Peyer's patch (tissue), 4 donors: ENCODE measurements at regions not wholly inside any gene's neighbourhood (a gene's known extent, or its start where the extent isn't known, plus 50 kb on each side); places are given as distances from the start of the nearest gene placed in this dataset.
"Not testable (repeated sequence)": the region's sequence is repeated elsewhere in the genome, so short reads cannot be mapped to it uniquely, and the experiment has no call there.

ENCODE experiments used
- DNase-seq, 3 donors: peaks; one replicate each; pipeline ENCODE4 v3.0.0-alpha.2; 2017 to 2019
- H3K27ac ChIP-seq, 4 donors: fragments of 200-600 bp; sonication (generic); one replicate each; pipeline ENCODE4 v1.5.1; 2016 to 2019
- H3K27me3 ChIP-seq, 2 donors: fragments of 200-600 bp; sonication (generic); one replicate each; pipeline ENCODE4 v1.5.1; 2019
- H3K36me3 ChIP-seq, 3 donors: fragments of 200-600 bp; sonication (generic); one replicate each; pipeline ENCODE4 v1.5.1; 2016 to 2019
- H3K4me1 ChIP-seq, 4 donors: fragments of 200-600 bp; sonication (generic); one replicate each; pipeline ENCODE4 v1.5.1; 2016 to 2019
- H3K4me3 ChIP-seq, 4 donors: fragments of 200-600 bp; sonication (generic); 1 replicate in 3 of 4; 2 replicates in 1 of 4; pipeline ENCODE4 v1.5.1; 2016 to 2019; ENCODE audit warnings: mild to moderate bottlenecking in 1 of 4
- H3K9me3 ChIP-seq, 4 donors: fragments of 200-600 bp; sonication (generic); one replicate each; pipeline ENCODE4 v1.5.1; 2016 to 2019; ENCODE audit warnings: mild to moderate bottlenecking in 1 of 4
- POLR2A ChIP-seq, 2 donors: fragments of 450-650 bp; IDR thresholded peaks; one replicate each; pipeline ENCODE4 v1.5.1; 2017; ENCODE audit warnings: antibody characterized with exemption in 2 of 2, mild to moderate bottlenecking in 2 of 2, moderate library complexity in 2 of 2
- TF ChIP-seq, protein P1 (sequence below), 6 experiments: fragments of 450-650 bp in 4 of 6; fragments of 200-600 bp in 2 of 6; sonication (generic) in 1 of 6; IDR thresholded peaks; one replicate each; pipeline ENCODE4 v1.5.1; 2017 to 2019; ENCODE audit warnings: antibody characterized with exemption in 6 of 6, mild to moderate bottlenecking in 3 of 6, moderate library complexity in 1 of 6

DNA sequence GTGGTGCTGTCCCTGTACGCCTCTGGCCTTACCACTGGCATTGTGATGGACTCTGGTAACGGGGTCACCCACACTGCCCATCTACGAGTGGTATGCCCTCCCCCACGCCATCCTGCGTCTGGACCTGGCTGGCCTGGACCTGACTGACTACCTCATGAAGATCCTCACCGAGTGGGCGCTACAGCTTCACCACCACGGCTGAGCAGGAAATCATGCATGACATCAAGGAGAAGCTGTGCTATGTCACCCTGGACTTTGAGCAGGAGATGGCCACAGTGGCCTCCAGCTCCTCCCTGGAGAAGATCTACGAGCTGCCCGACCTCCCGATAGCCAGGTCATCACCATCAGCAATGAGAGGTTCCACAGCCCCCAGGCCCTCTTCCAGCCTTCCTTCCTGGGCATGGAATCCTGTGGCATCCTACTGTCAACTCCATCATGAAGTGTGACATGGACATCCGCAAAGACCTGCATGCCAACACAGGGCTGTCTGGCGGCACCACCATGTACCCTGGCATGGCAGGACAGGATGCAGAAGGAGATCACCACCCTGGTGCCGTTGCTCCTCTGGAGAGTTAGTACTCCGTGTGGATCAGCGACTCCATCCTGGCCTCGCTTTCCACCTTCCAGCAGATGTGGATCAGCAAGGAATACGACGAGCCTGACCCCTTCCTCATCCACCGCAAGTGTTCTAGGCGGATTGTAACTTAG, 434.2 kb upstream of the RGMB start:
- Histone ChIP-seq H3K27ac (no peak overlapping the region), H3K4me3 (no peak overlapping the region), H3K36me3 (no peaks in the 10 kb centered on the region), H3K4me1 (no peaks in the 10 kb centered on the region), H3K9me3 (no peaks in the 10 kb centered on the region), H3K27me3 (no peaks in the 10 kb centered on the region)
- no peak for DNase-seq
- TF ChIP-seq, protein P1, sequence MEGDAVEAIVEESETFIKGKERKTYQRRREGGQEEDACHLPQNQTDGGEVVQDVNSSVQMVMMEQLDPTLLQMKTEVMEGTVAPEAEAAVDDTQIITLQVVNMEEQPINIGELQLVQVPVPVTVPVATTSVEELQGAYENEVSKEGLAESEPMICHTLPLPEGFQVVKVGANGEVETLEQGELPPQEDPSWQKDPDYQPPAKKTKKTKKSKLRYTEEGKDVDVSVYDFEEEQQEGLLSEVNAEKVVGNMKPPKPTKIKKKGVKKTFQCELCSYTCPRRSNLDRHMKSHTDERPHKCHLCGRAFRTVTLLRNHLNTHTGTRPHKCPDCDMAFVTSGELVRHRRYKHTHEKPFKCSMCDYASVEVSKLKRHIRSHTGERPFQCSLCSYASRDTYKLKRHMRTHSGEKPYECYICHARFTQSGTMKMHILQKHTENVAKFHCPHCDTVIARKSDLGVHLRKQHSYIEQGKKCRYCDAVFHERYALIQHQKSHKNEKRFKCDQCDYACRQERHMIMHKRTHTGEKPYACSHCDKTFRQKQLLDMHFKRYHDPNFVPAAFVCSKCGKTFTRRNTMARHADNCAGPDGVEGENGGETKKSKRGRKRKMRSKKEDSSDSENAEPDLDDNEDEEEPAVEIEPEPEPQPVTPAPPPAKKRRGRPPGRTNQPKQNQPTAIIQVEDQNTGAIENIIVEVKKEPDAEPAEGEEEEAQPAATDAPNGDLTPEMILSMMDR (IDR thresholded peaks at IDR 0.05), result no peak
- no peak for TF ChIP-seq POLR2A (IDR thresholded peaks at IDR 0.05)

DNA sequence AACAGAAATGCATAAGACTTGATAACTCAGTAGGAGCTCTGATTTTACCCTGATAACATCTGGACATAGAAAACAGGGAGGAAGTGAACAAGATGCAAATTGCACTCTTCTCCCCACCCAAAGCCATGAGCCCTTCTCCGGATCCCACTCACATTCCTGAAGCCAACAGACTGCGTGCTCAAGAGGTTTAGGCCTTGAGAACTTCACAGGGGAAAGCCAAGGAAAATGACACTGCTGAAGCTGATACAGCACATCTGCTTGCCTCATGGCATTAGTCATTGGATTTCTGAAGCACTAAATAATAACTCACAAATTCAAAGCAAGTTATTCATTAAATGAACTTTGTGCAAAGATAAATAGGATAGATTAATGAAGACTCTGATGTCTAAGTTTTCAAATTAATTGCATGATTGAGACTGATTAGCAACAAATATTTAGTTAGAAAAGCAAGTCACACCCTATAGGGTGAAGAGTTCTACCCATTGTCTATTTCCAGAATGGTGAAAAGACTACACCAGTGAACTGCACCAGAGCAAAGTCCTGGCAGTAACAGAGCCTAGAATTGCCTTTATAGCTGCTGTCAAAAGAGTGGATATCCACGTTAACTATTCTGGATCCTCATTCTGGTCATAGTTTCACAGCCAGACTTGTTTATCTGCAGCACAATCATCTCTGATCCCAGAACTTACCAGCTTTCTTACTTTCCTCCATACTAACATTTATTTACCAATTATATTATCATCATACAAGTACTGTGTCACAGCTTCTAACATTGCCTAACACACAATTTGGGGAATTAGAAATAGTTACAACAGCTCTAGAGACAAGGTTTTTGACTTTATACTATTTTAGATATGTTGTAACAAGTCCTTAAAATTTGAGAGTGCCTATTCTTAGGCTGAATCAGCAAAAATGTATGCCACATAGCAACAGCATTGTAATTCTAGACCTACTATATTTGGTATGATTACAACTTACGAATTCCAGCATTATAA, 432.1 kb upstream of the RGMB start:
- DNase-seq, result no peak
- Histone ChIP-seq H3K4me3 (no peak overlapping the region), H3K27me3 (no peaks in the 10 kb centered on the region), H3K4me1 (no peaks in the 10 kb centered on the region), H3K9me3 (no peaks in the 10 kb centered on the region), H3K36me3 (no peaks in the 10 kb centered on the region), H3K27ac (no peak overlapping the region)
- TF ChIP-seq POLR2A (IDR thresholded peaks at IDR 0.05), result no peak
- TF ChIP-seq, protein P1 (IDR thresholded peaks at IDR 0.05), result no peak

DNA sequence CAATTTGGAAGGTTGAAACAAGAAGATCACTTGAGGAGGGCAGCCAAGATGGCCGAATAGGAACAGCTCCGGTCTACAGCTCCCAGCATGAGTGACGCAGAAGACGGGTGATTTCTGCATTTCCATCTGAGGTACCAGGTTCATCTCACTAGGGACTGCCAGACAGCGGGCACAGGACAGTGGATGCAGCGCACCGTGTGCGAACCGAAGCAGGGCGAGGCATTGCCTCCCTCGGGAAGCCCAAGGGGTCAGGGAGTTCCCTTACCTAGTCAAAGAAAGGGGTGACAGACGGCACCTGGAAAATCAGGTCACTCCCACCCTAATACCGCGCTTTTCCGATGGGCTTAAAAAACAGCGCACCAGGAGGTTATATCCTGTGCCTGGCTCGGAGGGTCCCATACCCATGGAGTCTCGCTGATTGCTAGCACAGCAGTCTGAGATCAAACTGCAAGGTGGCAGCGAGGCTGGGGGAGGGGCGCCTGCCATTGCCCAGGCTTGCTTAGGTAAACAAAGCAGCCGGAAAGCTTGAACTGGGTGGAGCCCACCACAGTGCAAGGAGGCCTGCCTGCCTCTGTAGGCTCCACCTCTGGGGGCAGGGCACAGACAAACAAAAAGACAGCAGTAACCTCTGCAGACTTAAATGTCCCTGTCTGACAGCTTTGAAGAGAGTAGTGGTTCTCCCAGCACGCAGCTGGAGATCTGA, 430.4 kb upstream of the RGMB start:
- H3K27me3 ChIP-seq, H3K36me3 ChIP-seq, H3K4me3 ChIP-seq, H3K27ac ChIP-seq, H3K9me3 ChIP-seq, DNase-seq, H3K4me1 ChIP-seq: not testable (repeated sequence)

DNA sequence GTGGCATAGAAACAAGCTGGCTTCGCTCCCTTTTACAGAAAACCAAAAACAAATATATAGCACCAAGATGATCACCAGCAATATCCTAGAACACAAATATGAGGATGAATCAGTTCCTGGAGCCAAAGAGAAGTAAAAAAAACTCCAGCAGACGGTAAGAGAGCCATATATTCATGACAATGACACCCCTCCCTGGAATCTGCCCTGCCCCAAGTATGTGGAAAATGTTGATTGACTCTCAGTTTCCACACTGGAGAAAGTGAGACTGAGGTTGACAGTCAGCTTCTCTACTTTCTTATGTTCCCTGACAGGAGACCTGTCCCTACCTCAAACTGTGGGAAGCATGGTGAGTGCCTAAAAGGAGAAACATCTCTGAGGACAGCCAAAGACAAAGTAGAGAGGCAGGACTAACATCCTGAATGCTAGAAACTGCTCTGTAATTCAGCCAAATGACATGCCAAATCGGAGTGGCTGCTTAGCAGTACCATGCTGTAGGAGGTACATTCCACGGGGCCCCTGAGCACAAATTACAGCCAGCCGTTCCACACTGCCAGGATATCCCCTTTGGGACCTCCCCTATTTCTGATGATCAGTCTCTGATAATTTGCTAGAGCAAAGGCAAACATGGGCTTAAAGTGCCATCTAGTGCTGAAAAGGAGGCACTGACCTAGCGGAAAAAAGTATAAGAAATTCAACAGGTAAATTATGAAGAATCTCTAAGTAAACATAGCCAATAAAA, 424.0 kb upstream of the RGMB start:
- Histone ChIP-seq H3K36me3 (no peaks in the 10 kb centered on the region), H3K4me3 (no peak overlapping the region), H3K27me3 (no peaks in the 10 kb centered on the region), H3K27ac (no peak overlapping the region), H3K4me1 (no peaks in the 10 kb centered on the region), H3K9me3 (no peaks in the 10 kb centered on the region)
- TF ChIP-seq, protein P1 (IDR thresholded peaks at IDR 0.05), result peak in 2 of 6 experiments; percentile 11 to 18
- TF ChIP-seq POLR2A (IDR thresholded peaks at IDR 0.05), result no peak
- DNase-seq, result no peak

DNA sequence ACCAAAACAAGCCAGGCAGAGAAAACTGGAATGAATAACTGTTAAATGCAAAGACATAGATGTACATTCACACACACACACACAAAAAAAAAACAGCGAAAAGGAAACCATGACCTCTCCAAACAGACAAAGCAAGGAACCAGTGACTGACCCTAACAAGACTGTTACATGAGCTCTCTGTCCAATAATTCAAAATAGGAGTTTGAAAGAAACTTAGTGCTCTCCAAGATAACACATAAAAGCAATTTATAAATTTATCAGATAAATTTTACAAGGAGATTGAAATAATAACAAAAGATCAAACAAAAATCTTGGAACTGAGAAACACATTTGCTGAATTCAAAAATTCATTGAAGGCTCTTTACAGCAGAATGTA, 423.5 kb upstream of the RGMB start:
- no peaks in the 10 kb centered on the region for H3K27me3 ChIP-seq
- H3K27ac ChIP-seq, result no peak overlapping the region
- H3K36me3 ChIP-seq, result no peaks in the 10 kb centered on the region
- no peak overlapping the region for H3K4me3 ChIP-seq
- H3K9me3 ChIP-seq, result no peaks in the 10 kb centered on the region
- no peak for TF ChIP-seq POLR2A (IDR thresholded peaks at IDR 0.05)
- no peaks in the 10 kb centered on the region for H3K4me1 ChIP-seq
- DNase-seq, result no peak

DNA sequence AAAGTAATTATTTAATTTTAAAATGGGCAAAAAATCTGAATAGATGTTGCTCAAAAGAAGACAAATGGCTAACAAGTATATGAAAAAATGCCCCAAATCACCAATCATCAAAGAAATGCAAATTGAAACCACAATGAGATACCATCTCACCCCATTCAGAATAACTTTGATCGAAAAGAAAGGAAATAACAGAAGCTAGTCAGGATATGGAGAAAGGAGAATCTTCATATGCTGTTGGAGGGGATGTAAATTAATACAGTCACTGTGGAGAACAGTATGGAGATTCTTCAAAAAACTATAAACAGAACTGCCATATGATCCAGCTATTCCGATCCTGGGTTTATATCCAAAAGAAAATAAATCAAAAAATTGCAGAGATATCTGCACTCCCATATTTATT, 418.5 kb upstream of the RGMB start:
- H3K9me3 ChIP-seq, result no peaks in the 10 kb centered on the region
- no peaks in the 10 kb centered on the region for H3K36me3 ChIP-seq
- H3K4me3 ChIP-seq, result no peak overlapping the region
- H3K27me3 ChIP-seq, result no peaks in the 10 kb centered on the region
- H3K4me1 ChIP-seq, result no peaks in the 10 kb centered on the region
- DNase-seq, result no peak
- H3K27ac ChIP-seq, result no peak overlapping the region
- TF ChIP-seq, protein P1 (IDR thresholded peaks at IDR 0.05), result no peak
- TF ChIP-seq POLR2A (IDR thresholded peaks at IDR 0.05), result no peak
